IPS DF 19.7 (cell line): ENCODE measurements at regions not wholly inside any gene's neighbourhood (a gene's known extent, or its start where the extent isn't known, plus 50 kb on each side); places are given as distances from the start of the nearest gene placed in this dataset.

Source experiments
- DNase-seq: peaks from one replicate; pipeline ENCODE4 v3.0.0-alpha.2; 2013; ENCODE audit warnings: low read depth, low spot score

DNA sequence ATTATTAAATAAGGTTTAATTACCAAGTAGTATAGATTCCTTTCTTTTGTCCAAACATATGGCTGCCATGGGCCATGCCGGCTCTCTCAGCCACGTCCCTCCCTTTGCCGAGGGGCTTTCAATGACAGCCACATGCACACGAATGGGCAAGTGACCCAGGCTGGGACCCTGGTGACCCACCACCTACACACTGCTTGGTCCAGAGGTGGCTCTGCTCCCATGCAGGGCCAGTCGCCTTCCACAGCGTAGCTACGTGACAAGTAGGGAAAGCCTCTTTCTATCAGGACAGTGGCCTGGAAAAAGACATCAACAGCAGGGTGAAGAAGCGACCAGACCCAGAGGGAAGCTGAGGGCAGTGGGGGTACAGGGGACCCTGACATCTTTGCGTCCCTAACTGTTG, 152.8 kb upstream of the CST7 start:
- no peak for DNase-seq

- DNase-seq: no peak
These were observed 152.0 kb upstream of the CST7 start for GRCh38 chr20:24797113-24797512.

GRCh38 chr20:24797745-24798655, 151.1 kb upstream of the CST7 start:
- no peak for DNase-seq

- DNase-seq: no peak
These were observed 150.0 kb upstream of the CST7 start for GRCh38 chr20:24798930-24799705.

DNA sequence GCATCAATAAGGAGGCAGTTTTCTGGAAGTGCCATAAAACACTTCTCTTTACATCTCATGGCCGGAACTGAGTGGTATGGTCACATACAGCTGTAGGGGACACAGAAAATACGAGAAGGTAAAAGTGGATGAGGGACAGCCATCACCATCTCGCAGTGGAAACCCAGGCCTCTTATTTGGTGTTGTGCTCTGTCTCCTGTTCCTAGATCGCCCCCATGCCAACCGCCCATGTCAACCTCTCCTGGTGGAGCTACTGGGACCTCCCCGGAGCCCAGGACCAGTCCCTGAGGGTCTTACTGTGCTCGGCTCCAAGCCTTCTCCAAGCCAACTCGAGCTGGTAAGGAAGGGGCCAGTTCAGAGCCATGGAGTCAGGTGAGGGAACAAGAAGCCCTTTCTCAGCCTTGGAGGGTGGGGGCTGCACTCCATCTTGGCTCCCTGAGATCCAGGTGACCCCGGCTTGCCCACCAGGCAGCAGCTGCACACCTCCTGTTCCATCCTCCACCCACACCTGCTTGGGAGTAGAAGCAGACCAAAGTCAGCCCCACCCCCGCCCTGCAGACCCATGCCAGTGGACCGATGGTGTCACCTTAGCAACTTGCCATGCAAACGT, 149.0 kb upstream of the CST7 start:
- DNase-seq: no peak

- no peak for DNase-seq
These were observed 146.7 kb upstream of the CST7 start for GRCh38 chr20:24802286-24802820.

DNA sequence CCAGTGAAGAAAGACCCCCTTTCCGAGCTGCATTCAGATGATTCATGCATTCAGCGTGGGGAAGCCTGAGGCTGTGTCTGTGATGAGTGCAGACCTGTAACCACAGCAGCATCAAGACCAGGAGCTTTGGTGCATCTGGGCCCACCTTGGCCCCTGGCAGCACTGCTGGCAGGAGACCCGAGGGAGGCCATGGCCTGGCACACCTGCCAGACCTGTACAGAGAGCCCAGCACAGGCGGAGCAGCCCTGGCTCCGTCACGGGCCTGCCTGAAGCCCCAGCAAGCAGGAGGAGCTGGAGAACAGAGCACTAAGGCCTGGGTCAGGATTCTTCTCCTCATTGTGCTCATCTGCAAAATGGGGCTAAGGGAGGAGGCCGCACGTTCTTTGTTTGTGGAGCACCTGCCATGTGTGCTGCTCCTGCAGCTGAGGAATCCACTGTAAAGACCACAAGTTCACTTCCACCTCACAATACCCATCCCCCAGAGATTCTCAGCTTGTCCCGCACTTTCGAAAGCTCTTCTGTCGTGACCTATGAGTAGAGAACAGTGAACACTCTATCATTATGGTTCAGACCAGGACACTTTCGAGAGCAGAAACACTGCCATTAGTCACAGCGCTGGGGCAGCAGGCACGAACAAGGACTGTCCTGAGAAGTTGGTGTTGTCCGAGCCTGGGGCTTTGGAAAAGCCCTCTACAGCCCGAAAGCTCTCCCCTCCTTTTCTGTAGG, 144.4 kb upstream of the CST7 start:
- DNase-seq: no peak

- no peak for DNase-seq
These were observed 143.4 kb upstream of the CST7 start for GRCh38 chr20:24805456-24806238.

DNA sequence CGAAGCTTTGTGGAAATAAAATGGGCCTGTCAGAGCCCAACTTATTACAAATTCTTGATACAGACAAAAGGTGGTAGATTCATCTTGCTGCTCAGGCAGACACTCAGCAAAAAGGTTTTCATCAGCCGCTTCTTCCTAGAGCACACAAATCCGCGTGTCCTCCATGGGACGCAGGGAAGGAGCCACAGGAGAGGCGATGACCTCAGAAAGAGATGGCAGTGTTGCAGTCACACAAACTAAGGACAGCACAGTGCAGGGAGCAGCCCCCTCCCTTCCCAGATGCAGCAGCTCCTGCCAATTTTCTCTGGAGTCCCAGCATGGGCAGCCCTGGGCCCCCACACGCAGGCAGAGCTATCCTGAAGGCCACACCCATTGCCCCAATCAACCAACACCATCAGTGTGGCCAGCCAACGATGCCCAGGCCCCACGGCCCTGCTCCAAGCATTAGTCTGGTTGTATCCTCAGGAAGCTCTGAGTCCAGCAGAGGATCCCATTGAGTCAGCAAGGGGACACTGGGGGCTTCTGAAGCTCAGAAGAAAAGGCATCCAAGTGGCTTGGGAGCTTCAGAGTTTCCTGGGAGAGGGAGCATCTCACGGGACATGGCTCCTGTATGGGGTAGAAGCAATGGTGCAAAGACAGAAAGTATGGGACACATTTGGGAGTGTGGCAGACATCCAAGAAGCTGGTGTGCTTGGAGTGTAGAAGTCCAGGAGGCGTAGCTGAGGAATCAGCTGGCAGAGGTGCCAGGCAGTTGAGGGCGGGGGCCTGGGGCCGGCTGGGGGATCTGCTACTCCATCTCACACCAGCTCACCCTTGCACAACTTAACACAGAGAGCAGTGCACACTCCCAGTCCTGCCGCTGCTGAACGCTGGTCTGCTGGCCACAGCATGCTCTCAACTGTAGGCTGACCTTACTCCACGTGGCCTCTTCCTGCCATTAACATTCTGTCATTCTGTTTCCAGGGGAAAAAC, 142.1 kb upstream of the CST7 start:
- no peak for DNase-seq

DNA sequence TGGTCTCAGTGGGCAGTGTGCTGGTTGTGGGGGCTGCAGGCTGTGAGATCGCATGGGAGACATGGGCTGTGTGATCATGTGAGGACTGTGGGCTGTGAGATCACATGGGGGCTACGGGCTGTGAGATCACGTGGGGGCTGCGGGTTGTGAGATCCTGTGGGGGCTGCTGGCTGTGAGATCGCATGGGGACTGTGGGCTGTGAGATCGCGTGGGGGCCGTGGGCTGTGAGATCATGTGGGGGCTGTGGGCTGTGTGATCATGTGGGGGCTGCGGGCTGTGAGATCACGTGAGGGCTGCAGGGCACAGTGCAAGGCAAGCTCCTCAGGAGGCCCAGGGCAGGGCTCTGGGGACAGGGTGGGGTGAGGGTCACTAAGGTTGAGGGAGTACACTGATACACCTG, 140.5 kb upstream of the CST7 start:
- no peak for DNase-seq

- DNase-seq: no peak
These were observed 139.5 kb upstream of the CST7 start for GRCh38 chr20:24809606-24810005.

DNA sequence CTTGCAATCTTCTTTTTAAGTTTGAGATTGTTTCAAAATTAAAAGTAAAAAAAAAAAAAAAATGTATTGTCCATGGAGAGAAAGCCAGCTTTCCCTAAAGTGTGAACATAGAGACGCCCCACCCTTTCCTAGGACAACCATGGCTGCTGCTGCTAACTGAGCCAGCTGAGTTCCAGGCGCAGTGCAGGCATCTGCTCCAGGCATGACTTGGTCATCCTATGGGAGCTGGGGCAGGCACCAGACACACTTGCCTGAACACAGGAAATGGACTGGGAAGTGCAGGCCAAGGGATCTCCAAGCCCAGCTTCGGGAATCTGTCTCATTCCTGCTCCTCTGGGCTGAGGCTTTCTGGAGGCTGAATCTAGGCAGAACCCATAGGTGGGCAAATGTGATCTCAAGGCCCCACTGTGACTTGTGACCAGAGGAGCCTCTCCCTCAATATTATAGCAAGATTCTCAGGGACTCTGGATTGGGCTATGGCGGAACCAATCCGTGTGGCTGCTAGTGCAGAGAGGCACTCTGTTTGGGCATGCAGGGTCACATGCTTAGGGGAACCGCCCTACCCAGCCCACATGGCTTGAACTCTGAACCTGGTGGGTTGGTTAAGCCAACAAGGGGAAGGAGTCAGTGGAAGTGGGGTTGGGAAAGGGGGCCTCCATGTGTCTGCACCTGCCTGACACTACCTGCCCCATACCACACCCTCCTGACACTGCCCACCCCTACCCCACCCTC, 138.2 kb upstream of the CST7 start:
- DNase-seq: no peak

DNA sequence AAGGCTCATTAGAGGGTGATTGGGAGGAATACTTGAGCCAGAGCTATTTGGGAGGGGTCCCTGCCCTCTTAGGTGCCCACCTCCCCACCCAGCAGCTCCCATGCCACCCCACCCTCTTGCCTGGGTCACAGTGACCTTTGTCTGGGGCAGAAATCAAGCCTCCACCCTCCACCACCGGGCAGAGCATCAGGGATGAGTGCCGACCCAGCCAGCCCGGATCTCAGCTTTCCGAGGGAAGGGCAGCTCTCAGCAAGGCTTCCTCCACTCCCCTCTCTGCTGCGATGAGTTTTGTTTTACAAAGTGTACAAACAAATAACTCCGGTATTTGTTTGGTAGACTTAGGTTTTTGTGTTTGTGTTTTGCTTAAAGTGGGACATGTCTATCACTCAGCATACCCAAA, 136.7 kb upstream of the CST7 start:
- DNase-seq: no peak

DNA sequence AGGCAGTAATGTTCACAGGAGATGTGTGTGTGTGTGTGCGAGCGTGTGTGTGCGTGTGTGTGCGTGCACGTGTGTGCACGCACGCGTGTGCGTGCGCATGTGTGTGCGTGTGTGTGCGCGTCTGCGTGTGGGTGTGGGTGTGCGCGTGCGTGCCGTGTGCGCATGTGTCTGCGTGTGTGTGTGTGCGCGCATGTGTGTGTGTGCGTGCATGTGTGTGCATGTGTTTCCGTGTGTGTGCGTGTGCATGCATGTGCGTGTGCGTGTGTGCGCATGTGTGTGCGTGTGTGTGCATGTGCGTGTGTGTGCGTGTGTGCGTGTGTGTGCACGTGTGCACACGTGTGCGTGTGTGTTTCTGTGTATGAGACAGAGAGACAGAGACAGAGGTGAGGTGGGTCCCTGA, 136.0 kb upstream of the CST7 start:
- no peak for DNase-seq

DNA sequence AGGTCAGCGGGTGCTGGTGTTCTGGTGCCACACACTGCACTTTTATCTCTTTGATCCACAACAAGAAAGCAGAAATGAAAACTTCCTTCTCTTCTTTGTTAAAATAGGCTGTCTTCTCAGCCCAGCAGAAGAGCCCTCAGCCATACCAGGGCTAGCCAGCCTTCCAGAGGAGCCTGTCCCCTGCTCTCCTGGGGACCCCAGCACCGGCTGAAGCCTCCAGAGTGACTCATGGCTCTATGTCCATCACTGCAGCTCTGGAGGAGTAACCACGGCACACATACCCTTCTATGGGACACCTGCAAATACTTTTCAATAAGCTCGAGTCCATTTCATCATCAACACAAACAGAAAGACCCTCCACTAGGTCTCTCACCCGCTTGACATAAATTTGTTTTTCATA, 135.6 kb upstream of the CST7 start:
- no peak for DNase-seq

DNA sequence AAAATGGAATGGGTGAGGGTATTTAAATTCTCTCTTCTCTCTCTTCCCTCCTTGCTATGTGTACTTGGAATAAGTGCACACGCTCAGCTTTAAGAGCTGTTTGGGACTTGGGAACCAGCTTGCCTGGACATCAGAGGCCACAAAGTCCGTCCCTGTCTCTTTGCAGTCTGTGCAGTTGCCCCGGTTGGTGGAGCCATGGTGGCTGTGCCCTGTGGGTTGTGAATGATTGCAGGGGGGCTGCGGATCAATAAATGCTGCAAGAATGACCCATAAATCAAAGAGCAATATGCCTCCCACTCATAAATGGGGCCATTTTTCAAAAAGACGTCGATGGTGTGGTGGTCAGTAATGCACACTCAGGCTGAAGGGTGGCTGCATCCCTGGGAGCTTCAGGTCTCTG, 135.1 kb upstream of the CST7 start:
- no peak for DNase-seq

DNA sequence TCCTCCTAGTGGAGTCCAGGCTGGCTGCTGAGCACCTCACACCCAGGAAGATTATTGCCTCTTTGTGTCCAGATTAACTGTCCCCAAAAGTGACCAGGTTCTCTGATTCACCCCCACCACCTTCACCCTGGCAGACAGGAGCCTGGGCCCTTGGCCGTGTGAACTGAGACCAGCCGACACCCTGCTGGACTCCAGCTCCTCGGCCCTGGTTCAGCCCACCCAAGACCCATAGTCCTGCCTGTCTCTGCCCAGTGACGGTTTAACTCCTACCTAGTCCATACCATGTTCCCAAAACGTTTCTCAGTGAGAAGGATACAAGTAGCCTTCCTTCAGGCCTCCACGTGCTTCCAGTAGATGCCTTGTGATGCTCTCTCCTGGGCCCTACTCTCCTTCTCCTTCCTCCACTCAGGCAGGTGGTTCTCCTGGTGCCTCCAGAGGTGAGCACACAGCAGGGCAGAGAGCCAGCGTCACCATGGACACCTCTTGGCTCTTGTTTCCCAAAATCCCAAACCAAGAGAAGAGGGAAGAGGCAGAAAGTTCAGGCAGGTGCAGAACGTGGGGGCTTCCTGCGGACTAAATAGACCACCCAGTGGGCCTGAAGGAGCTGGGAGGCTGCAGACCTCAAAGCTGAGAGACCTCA, 134.4 kb upstream of the CST7 start:
- no peak for DNase-seq

DNA sequence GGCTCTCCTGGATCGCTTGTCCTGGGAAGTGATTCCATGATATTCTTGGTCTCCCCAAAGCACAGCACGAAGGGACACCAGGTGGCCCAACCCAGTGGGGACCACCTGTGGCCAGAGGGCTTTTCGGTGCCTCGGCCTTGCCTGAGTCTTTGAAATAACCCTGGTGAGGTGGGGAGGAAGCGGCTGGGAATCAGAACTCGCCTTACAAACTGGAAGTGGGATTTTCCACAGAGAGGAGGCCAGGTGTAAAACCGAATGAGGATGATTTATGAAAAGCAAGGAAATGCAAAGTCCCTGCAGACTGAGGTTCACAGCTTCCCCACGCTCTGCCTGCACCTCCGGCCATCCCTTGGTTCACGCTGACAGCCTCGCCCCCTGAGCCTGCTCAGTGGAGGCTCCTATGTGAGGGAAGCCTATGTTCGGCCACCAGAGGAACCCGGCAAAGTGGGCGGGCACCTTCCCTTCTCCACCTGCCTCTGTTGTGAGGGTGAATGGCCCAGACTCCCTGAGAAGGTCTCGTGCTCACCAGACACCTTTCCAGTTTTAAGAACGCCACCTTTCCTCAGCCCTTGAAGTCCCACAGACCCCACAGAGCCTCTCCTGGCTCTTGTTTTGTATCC, 133.8 kb upstream of the CST7 start:
- DNase-seq: no peak
